HCT116 (cell line): ENCODE measurements at regions not wholly inside any gene's neighbourhood (a gene's known extent, or its start where the extent isn't known, plus 50 kb on each side); places are given as distances from the start of the nearest gene placed in this dataset.

Experiments
- ATAC-seq: fragments of 200-7000 bp; cut with Tn5 transposase; 2 replicates; pipeline ENCODE4 v1.9.1; 2020; ENCODE audit warnings: mild to moderate bottlenecking, moderate library complexity
- BruUV-seq: library from RNA; stranded (reverse); fragments of 400-500 nt; replicated peaks from 2 replicates; lab custom pipeline; 2021; lab: Mats Ljungman, UMichigan
- CTCF ChIA-PET: fragments of 300-600 bp; sonication (Branson Sonifier 250); formaldehyde crosslinking; loops from one replicate; lab custom pipeline; 2021; ENCODE audit warnings: antibody characterized with exemption; lab: Charles Lee
- POLR2A ChIA-PET: fragments of 300-600, 350-600 bp; sonication (Branson Sonifier 250); formaldehyde crosslinking; loops from one replicate; lab custom pipeline; 2021; ENCODE audit warnings: antibody characterized with exemption; lab: Charles Lee
- RAD21 ChIA-PET, 2 experiments: fragments of 300-600 bp; sonication (Branson Sonifier 250); formaldehyde crosslinking; loops; one replicate each; lab custom pipeline; 2023; ENCODE audit warnings: low total read pairs in 2 of 2; ENCODE audit not compliant: uncharacterized antibody in 2 of 2, unreplicated experiment in 2 of 2, low non-redundant PET in 1 of 2; lab: Charles Lee
- DNase-seq: peaks from one replicate; pipeline ENCODE4 v3.0.0-alpha.2; 2010; ENCODE audit warnings: low read depth, low spot score
- H2AFZ ChIP-seq: fragments of 200-600 bp; shearing (Covaris generic), sonication (generic); 2 replicates; pipeline ENCODE4 v1.6.1; 2017; ENCODE audit warnings: low read depth, mixed run types, mixed read lengths, antibody characterized with exemption, low read length; ENCODE audit not compliant: poor library complexity, severe bottlenecking
- H3K27ac ChIP-seq: 2 replicates; pipeline ENCODE4 v1.5.1; 2012; ENCODE audit warnings: low read depth, low read length
- H3K27me3 ChIP-seq: fragments of 200-600 bp; sonication (generic); 2 replicates; pipeline ENCODE4 v1.6.1; 2016; ENCODE audit warnings: mixed run types, low read length, mixed read lengths; ENCODE audit not compliant: insufficient read depth
- H3K36me3 ChIP-seq, 2 experiments: fragments of 200-500 bp in 1 of 2; fragments of 200-600 bp in 1 of 2; sonication (Bioruptor generic) in 1 of 2; sonication (generic) in 1 of 2; 2 replicates each; pipeline versions ENCODE4 v1.5.1 to v1.6.1; 2014 to 2016; ENCODE audit warnings: low read length in 2 of 2, inconsistent platforms in 1 of 2, mixed read lengths in 1 of 2, mixed run types in 1 of 2; ENCODE audit not compliant: insufficient read depth in 2 of 2, control insufficient read depth in 1 of 2
- H3K4me1 ChIP-seq, 2 experiments: fragments of 200-600 bp in 1 of 2; sonication (generic) in 1 of 2; 2 replicates each; pipeline versions ENCODE4 v1.5.1 to v1.6.1; 2012 to 2017; ENCODE audit warnings: low read length in 2 of 2, inconsistent platforms in 1 of 2, mild to moderate bottlenecking in 1 of 2, mixed read lengths in 1 of 2, mixed run types in 1 of 2, moderate library complexity in 1 of 2; ENCODE audit not compliant: insufficient read depth in 2 of 2, control insufficient read depth in 1 of 2
- H3K4me2 ChIP-seq: fragments of 200-600 bp; sonication (generic); 2 replicates; pipeline ENCODE4 v1.6.1; 2017; ENCODE audit warnings: mixed run types, low read length, mixed read lengths
- H3K4me3 ChIP-seq, 2 experiments: fragments of 200-600 bp in 1 of 2; sonication (generic) in 1 of 2; replicated peaks in 1 of 2; 2 replicates each; pipeline ENCODE4 v1.5.1; 2011 to 2016; ENCODE audit warnings: low read length in 2 of 2, control low read depth in 1 of 2, low read depth in 1 of 2, mild to moderate bottlenecking in 1 of 2, mixed read lengths in 1 of 2, mixed run types in 1 of 2
- H3K79me2 ChIP-seq: fragments of 200-600 bp; sonication (generic); 2 replicates; pipeline ENCODE4 v1.6.1; 2017; ENCODE audit warnings: mild to moderate bottlenecking, mixed run types, low read length, moderate library complexity, mixed read lengths; ENCODE audit not compliant: insufficient read depth
- H3K9ac ChIP-seq: fragments of 200-600 bp; sonication (generic); 2 replicates; pipeline ENCODE4 v1.6.1; 2016; ENCODE audit warnings: low read length, mixed read lengths
- H3K9me2 ChIP-seq: fragments of 200-600 bp; sonication (generic), shearing (Covaris generic); 2 replicates; pipeline ENCODE4 v1.6.1; 2017; ENCODE audit warnings: mixed run types, mild to moderate bottlenecking, moderate library complexity; ENCODE audit not compliant: insufficient read depth
- H3K9me3 ChIP-seq, 2 experiments: fragments of 200-500 bp in 1 of 2; fragments of 200-600 bp in 1 of 2; sonication (Bioruptor generic) in 1 of 2; sonication (generic) in 1 of 2; 2 replicates each; pipeline ENCODE4 v1.6.1; 2014 to 2017; ENCODE audit warnings: low read length in 2 of 2, mixed read lengths in 2 of 2, inconsistent platforms in 1 of 2, low read depth in 1 of 2, mild to moderate bottlenecking in 1 of 2, mixed run types in 1 of 2, moderate library complexity in 1 of 2; ENCODE audit not compliant: control insufficient read depth in 1 of 2, insufficient read depth in 1 of 2
- H4K20me1 ChIP-seq: fragments of 200-600 bp; sonication (generic), shearing (Covaris generic); 2 replicates; pipeline ENCODE4 v1.6.1; 2017; ENCODE audit warnings: mixed run types, mild to moderate bottlenecking, moderate library complexity; ENCODE audit not compliant: insufficient read depth
- EZH2 ChIP-seq: fragments of 200-600 bp; sonication (generic); IDR thresholded peaks from 2 replicates; pipeline ENCODE4 v1.6.1; 2017; ENCODE audit warnings: antibody characterized with exemption, mixed run types
- POLR2A ChIP-seq: IDR thresholded peaks from 2 replicates; pipeline ENCODE4 v1.7.0; 2011; ENCODE audit warnings: borderline replicate concordance; ENCODE audit not compliant: insufficient read depth, insufficient read length; ENCODE audit errors: extremely low read depth
- REST ChIP-seq: IDR thresholded peaks from 2 replicates; pipeline ENCODE4 v1.6.1; 2012; ENCODE audit warnings: low read depth
- ZNF274 ChIP-seq: fragments of 200-500 bp; sonication (Bioruptor generic); IDR thresholded peaks from 2 replicates; pipeline ENCODE4 v1.6.1; 2014; ENCODE audit warnings: mild to moderate bottlenecking, low read depth, low read length, inconsistent platforms
- intact Hi-C: fragments of 100-400 bp; cut with micrococcal nuclease; formaldehyde crosslinking; loops from 2 replicates; pipeline ENCODE4 v1.10.0; 2022

- ChIA-PET RAD21 (no interaction called here), POLR2A (no interaction called here), CTCF (no interaction called here)
- no peak for DNase-seq
- TF ChIP-seq POLR2A (no peak), EZH2 (no peak)
- Histone ChIP-seq H3K36me3 (no peaks in the 10 kb centered on the region), H3K27me3 (no peaks in the 10 kb centered on the region), H3K79me2 (no peaks in the 10 kb centered on the region), H3K9me3 (no peaks in the 10 kb centered on the region), H3K27ac (no peak overlapping the region), H2AFZ (no peak overlapping the region), H3K4me1 (peaks cover 0 to 7% of the 10 kb centered on the region in 2 experiments; a peak in 1 of 4 replicates), H3K9me2 (no peaks in the 10 kb centered on the region), H4K20me1 (no peaks in the 10 kb centered on the region), H3K4me2 (no peak overlapping the region), H3K9ac (no peak overlapping the region), H3K4me3 (no peak overlapping the region)
- no TSS peak for BruUV-seq
- intact Hi-C loops: no loop called here
- ATAC-seq: no peak
Observed at GRCh38 chr14:31963587-31963986, 113.5 kb upstream of the ARHGAP5 start.

- no peaks in the 10 kb centered on the region for H3K9me3 ChIP-seq
- no peak overlapping the region for H3K4me2 ChIP-seq
- no peak overlapping the region for H3K27ac ChIP-seq
- no peaks in the 10 kb centered on the region for H3K36me3 ChIP-seq
- no peak for TF ChIP-seq POLR2A
- no peak for TF ChIP-seq REST
- no peak for TF ChIP-seq ZNF274
- TF ChIP-seq, all 23 proteins: peak for 0
- intact Hi-C loops: no loop called here
- Histone ChIP-seq H3K27me3 (no peaks in the 10 kb centered on the region), H2AFZ (no peak overlapping the region), H3K79me2 (no peaks in the 10 kb centered on the region), H3K4me1 (peaks cover 0 to 7% of the 10 kb centered on the region in 2 experiments; a peak in 1 of 4 replicates), H4K20me1 (no peaks in the 10 kb centered on the region), H3K4me3 (no peak overlapping the region), H3K9me2 (no peaks in the 10 kb centered on the region), H3K9ac (no peak overlapping the region)
- BruUV-seq: no TSS peak
- ChIA-PET RAD21 (no interaction called here), CTCF (no interaction called here), POLR2A (no interaction called here)
- DNase-seq: no peak
- no peak for ATAC-seq
Observed at GRCh38 chr14:31964490-31964889, 112.6 kb upstream of the ARHGAP5 start.
